Hepatocyte (in vitro differentiated cells): ENCODE measurements at regions not wholly inside any gene's neighbourhood (a gene's known extent, or its start where the extent isn't known, plus 50 kb on each side); places are given as distances from the start of the nearest gene placed in this dataset.

Experiments
- DNase-seq: peaks from one replicate; pipeline ENCODE4 v3.0.0-alpha.2; 2016; ENCODE audit warnings: low spot score
- H2AFZ ChIP-seq: fragments of 200-600 bp; sonication (generic); 2 replicates; pipeline ENCODE4 v1.6.0; 2016; ENCODE audit warnings: antibody characterized with exemption, mild to moderate bottlenecking
- H3K27ac ChIP-seq: fragments of 200-600 bp; sonication (generic); 2 replicates; pipeline ENCODE4 v1.5.1; 2016; ENCODE audit warnings: mild to moderate bottlenecking
- H3K27me3 ChIP-seq: fragments of 200-600 bp; sonication (generic); 2 replicates; pipeline ENCODE4 v1.6.1; 2016
- H3K36me3 ChIP-seq: fragments of 200-600 bp; sonication (generic); replicated peaks from 2 replicates; pipeline ENCODE4 v1.5.1; 2016; ENCODE audit warnings: low read depth; ENCODE audit not compliant: insufficient read depth
- H3K4me1 ChIP-seq: fragments of 200-600 bp; sonication (generic); 2 replicates; pipeline ENCODE4 v1.5.1; 2016; ENCODE audit warnings: mild to moderate bottlenecking, moderate library complexity; ENCODE audit not compliant: insufficient read depth
- H3K4me2 ChIP-seq: fragments of 200-600 bp; sonication (generic); 2 replicates; pipeline ENCODE4 v1.6.0; 2016
- H3K4me3 ChIP-seq: fragments of 200-600 bp; sonication (generic); 2 replicates; pipeline ENCODE4 v1.5.1; 2016; ENCODE audit warnings: mild to moderate bottlenecking
- H3K79me2 ChIP-seq: fragments of 200-600 bp; sonication (generic); 2 replicates; pipeline ENCODE4 v1.6.0; 2017; ENCODE audit warnings: mild to moderate bottlenecking
- H3K9me2 ChIP-seq: fragments of 200-600 bp; sonication (generic); replicated peaks from 2 replicates; pipeline ENCODE4 v1.6.0; 2017; ENCODE audit warnings: mild to moderate bottlenecking; ENCODE audit not compliant: insufficient read depth
- H3K9me3 ChIP-seq: fragments of 200-600 bp; sonication (generic); 2 replicates; pipeline ENCODE4 v1.5.1; 2016; ENCODE audit warnings: low read depth, mild to moderate bottlenecking
- H4K20me1 ChIP-seq: fragments of 200-600 bp; sonication (generic); 2 replicates; pipeline ENCODE4 v1.6.0; 2016; ENCODE audit warnings: mild to moderate bottlenecking; ENCODE audit not compliant: insufficient read depth, poor library complexity, severe bottlenecking
- EZH2 ChIP-seq: fragments of 200-600 bp; sonication (generic); IDR thresholded peaks from 2 replicates; pipeline ENCODE4 v1.6.1; 2016; ENCODE audit warnings: antibody characterized with exemption, mild to moderate bottlenecking, borderline replicate concordance
- EZH2phosphoT487 ChIP-seq: fragments of 200-600 bp; sonication (generic); IDR thresholded peaks from one replicate; pipeline ENCODE4 v1.6.1; 2018; ENCODE audit warnings: antibody characterized with exemption, mild to moderate bottlenecking, low read depth, moderate library complexity; ENCODE audit not compliant: unreplicated experiment, severe bottlenecking
- WGBS: methylation state at CpG from one replicate; pipeline ENCODE4 v1.1.6; 2016; ENCODE audit warnings: low lambda C conversion rate; ENCODE audit errors: missing lambda C conversion rate; 5-methylcytosine and 5-hydroxymethylcytosine counted together
- TF ChIP-seq, protein P1 (sequence below): fragments of 200-600 bp; sonication (generic); IDR thresholded peaks from 2 replicates; pipeline ENCODE4 v1.5.1; 2016; ENCODE audit warnings: antibody characterized with exemption, mild to moderate bottlenecking; ENCODE audit not compliant: poor library complexity

DNA sequence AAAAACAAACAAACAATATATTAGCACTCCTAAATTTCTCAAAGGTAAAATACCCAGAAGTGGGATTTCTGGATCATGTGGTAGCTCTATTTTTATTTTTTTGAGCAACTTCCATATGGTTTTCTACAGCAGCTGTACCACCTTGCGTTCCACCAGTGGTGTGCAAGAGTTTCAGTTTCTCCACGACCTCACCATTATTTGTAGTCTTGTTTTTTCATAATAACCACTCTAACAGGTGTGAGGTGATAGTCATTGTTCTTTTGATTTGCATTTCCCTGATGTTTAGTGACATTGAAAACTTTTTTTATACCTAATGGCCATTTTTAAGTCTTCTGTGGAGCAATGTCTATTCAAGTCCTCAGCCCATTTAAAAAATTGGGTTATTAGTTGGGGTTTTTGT lies 127.3 kb upstream of the SLC38A2 start:
- H3K4me2 ChIP-seq, result no peak overlapping the region
- H3K79me2 ChIP-seq, result no peaks in the 10 kb centered on the region
- H3K4me3 ChIP-seq, result no peak overlapping the region
- no peaks in the 10 kb centered on the region for H3K27me3 ChIP-seq
- no peak overlapping the region for H2AFZ ChIP-seq
- H3K9me3 ChIP-seq, result no peaks in the 10 kb centered on the region
- H3K36me3 ChIP-seq, result no peaks in the 10 kb centered on the region
- TF ChIP-seq EZH2, result no peak
- TF ChIP-seq EZH2phosphoT487, result no peak
- TF ChIP-seq, protein P1, sequence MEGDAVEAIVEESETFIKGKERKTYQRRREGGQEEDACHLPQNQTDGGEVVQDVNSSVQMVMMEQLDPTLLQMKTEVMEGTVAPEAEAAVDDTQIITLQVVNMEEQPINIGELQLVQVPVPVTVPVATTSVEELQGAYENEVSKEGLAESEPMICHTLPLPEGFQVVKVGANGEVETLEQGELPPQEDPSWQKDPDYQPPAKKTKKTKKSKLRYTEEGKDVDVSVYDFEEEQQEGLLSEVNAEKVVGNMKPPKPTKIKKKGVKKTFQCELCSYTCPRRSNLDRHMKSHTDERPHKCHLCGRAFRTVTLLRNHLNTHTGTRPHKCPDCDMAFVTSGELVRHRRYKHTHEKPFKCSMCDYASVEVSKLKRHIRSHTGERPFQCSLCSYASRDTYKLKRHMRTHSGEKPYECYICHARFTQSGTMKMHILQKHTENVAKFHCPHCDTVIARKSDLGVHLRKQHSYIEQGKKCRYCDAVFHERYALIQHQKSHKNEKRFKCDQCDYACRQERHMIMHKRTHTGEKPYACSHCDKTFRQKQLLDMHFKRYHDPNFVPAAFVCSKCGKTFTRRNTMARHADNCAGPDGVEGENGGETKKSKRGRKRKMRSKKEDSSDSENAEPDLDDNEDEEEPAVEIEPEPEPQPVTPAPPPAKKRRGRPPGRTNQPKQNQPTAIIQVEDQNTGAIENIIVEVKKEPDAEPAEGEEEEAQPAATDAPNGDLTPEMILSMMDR, result no peak
- no peaks in the 10 kb centered on the region for H4K20me1 ChIP-seq
- no peaks in the 10 kb centered on the region for H3K4me1 ChIP-seq
- no peaks in the 10 kb centered on the region for H3K9me2 ChIP-seq
- 98% methylated on average over 2 of the region's 2 CpGs for WGBS
- DNase-seq, result no peak
- H3K27ac ChIP-seq, result no peak overlapping the region

DNA sequence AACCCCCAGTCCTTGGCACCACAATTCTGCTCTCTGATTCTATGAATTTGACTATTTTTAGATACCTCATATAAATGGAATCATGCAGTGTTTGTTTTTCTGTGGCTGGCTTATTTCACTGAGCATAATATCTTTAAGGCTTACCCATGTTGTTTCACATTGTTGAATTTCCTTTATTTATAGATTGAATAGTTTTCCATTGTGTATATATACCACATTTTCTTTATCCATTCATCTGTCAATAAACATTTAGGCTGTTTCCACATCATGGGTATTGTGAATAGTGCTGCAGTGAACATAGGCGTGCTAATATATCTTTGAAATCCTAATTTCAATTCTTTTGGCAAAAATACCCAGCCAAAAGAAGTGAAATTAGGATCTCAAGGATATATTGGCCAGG lies 126.7 kb upstream of the SLC38A2 start:
- Histone ChIP-seq H3K36me3 (no peaks in the 10 kb centered on the region), H3K4me3 (no peak overlapping the region), H3K9me2 (no peaks in the 10 kb centered on the region), H3K4me2 (no peak overlapping the region), H3K79me2 (no peaks in the 10 kb centered on the region), H3K4me1 (peaks cover 6% of the 10 kb centered on the region), H3K27ac (no peak overlapping the region), H3K27me3 (no peaks in the 10 kb centered on the region), H2AFZ (no peak overlapping the region), H3K9me3 (no peaks in the 10 kb centered on the region), H4K20me1 (no peaks in the 10 kb centered on the region)
- no peak for DNase-seq
- WGBS, result 97% methylated on average over 1 of the region's 1 CpG
- no peak for TF ChIP-seq EZH2
- TF ChIP-seq, protein P1, result no peak
- TF ChIP-seq EZH2phosphoT487, result no peak

DNA sequence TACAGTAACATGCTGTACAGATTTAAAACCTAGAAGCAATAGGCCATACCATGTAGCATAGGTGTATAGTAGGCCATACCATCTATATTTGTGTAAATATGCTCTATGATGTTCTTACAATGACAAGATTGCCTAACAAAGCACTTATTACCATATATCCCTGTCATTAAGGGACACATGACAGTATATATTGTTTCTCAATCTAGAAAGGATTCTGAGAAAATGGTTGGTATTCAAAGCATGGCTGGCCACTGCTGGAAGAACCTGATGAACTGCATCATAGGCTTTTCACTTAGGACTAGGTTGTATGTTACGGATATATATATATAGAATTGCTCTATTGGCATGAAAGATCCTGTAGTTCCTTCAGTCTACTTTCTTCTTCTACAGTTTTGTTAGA lies 125.2 kb upstream of the SLC38A2 start:
- Histone ChIP-seq H3K4me1 (peaks cover 21% of the 10 kb centered on the region), H3K9me2 (no peaks in the 10 kb centered on the region), H3K4me3 (no peak overlapping the region), H2AFZ (no peak overlapping the region), H3K27me3 (no peaks in the 10 kb centered on the region), H4K20me1 (no peaks in the 10 kb centered on the region), H3K79me2 (no peaks in the 10 kb centered on the region), H3K9me3 (no peaks in the 10 kb centered on the region), H3K27ac (no peak overlapping the region), H3K4me2 (no peak overlapping the region), H3K36me3 (no peaks in the 10 kb centered on the region)
- 86% methylated on average over 1 of the region's 1 CpG for WGBS
- DNase-seq, result no peak
- TF ChIP-seq EZH2phosphoT487 (no peak), EZH2 (no peak)
- TF ChIP-seq, protein P1, result no peak

DNA sequence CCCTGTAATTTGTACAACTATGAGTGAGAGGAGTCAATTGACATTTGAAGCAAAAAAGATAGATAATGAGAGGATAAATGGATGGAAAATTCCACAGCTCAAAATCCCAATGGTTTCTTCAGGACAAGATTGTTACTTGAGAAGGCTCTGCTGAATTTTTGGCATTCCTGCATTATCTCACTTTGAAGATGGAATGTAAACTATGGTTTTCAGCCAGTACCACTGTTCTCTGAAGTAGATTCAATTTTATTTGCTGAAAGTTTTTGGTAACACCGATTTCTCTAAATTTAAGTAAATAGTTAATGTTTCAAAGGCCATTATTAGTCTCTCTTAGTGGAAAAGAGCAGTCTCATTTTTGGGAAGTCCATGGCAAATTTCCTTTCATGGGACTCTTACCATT lies 121.9 kb upstream of the SLC38A2 start:
- 0% methylated on average over 1 of the region's 1 CpG for WGBS
- Histone ChIP-seq H2AFZ (no peak overlapping the region), H3K36me3 (no peaks in the 10 kb centered on the region), H3K4me2 (peak overlapping the region; percentile 45), H3K9me3 (no peaks in the 10 kb centered on the region), H4K20me1 (no peaks in the 10 kb centered on the region), H3K27ac (peak overlapping the region; percentile 79), H3K79me2 (peaks cover 2% of the 10 kb centered on the region), H3K4me3 (no peak overlapping the region), H3K9me2 (no peaks in the 10 kb centered on the region), H3K27me3 (no peaks in the 10 kb centered on the region), H3K4me1 (peaks cover 40% of the 10 kb centered on the region)
- TF ChIP-seq, protein P1, result no peak
- TF ChIP-seq EZH2 (no peak), EZH2phosphoT487 (no peak)
- DNase-seq, result no peak
